Breast epithelium (tissue), 3 donors: ENCODE measurements at regions not wholly inside any gene's neighbourhood (a gene's known extent, or its start where the extent isn't known, plus 50 kb on each side); places are given as distances from the start of the nearest gene placed in this dataset.

Experiments used
- POLR2A ChIP-seq: fragments of 450-650 bp; IDR thresholded peaks from one replicate; pipeline ENCODE4 v1.6.1; 2016; ENCODE audit warnings: antibody characterized with exemption, mild to moderate bottlenecking, moderate library complexity
- POLR2AphosphoS5 ChIP-seq, 3 donors: sonication (generic); formaldehyde crosslinking; IDR thresholded peaks; one replicate each; pipeline ENCODE4 v1.6.1; 2017; ENCODE audit warnings: antibody characterized with exemption in 3 of 3
- TF ChIP-seq, protein P1 (sequence below), 3 donors: fragments of 450-650 bp; IDR thresholded peaks; one replicate each; pipeline ENCODE4 v1.5.1; 2016 to 2017; ENCODE audit warnings: antibody characterized with exemption in 3 of 3, mild to moderate bottlenecking in 3 of 3, moderate library complexity in 3 of 3

GRCh38 chr10:3391657-3392056 is 219.1 kb upstream of the PITRM1 start:
- TF ChIP-seq, protein P1, sequence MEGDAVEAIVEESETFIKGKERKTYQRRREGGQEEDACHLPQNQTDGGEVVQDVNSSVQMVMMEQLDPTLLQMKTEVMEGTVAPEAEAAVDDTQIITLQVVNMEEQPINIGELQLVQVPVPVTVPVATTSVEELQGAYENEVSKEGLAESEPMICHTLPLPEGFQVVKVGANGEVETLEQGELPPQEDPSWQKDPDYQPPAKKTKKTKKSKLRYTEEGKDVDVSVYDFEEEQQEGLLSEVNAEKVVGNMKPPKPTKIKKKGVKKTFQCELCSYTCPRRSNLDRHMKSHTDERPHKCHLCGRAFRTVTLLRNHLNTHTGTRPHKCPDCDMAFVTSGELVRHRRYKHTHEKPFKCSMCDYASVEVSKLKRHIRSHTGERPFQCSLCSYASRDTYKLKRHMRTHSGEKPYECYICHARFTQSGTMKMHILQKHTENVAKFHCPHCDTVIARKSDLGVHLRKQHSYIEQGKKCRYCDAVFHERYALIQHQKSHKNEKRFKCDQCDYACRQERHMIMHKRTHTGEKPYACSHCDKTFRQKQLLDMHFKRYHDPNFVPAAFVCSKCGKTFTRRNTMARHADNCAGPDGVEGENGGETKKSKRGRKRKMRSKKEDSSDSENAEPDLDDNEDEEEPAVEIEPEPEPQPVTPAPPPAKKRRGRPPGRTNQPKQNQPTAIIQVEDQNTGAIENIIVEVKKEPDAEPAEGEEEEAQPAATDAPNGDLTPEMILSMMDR (IDR thresholded peaks at IDR 0.05): no peak
- TF ChIP-seq POLR2A (no peak), POLR2AphosphoS5 (IDR thresholded peaks at IDR 0.05) (no peak)
